Parathyroid adenoma (tissue), 2 donors: ENCODE measurements at regions not wholly inside any gene's neighbourhood (a gene's known extent, or its start where the extent isn't known, plus 50 kb on each side); places are given as distances from the start of the nearest gene placed in this dataset.

ENCODE experiments used
- H2AFZ ChIP-seq: fragments of 300-600 bp; sonication (generic); one replicate; pipeline ENCODE4 v1.7.0; 2017; ENCODE audit warnings: antibody characterized with exemption, mild to moderate bottlenecking
- H3K27ac ChIP-seq: fragments of 300-600 bp; sonication (generic); one replicate; pipeline ENCODE4 v1.7.0; 2017
- H3K27me3 ChIP-seq: fragments of 300-600 bp; sonication (generic); one replicate; pipeline ENCODE4 v1.7.0; 2017; ENCODE audit warnings: low read length; ENCODE audit not compliant: control insufficient read depth, insufficient read depth
- H3K36me3 ChIP-seq: fragments of 300-600 bp; sonication (generic); one replicate; pipeline ENCODE4 v1.7.0; 2017; ENCODE audit warnings: low read length; ENCODE audit not compliant: control insufficient read depth, insufficient read depth
- H3K4me1 ChIP-seq: fragments of 300-600 bp; sonication (generic); one replicate; pipeline ENCODE4 v1.7.0; 2017; ENCODE audit warnings: control low read depth
- H3K4me2 ChIP-seq: fragments of 300-600 bp; sonication (generic); one replicate; pipeline ENCODE4 v1.7.0; 2017; ENCODE audit warnings: low read length
- H3K4me3 ChIP-seq: fragments of 300-600 bp; sonication (generic); one replicate; pipeline ENCODE4 v1.7.0; 2017; ENCODE audit warnings: low read depth, low read length
- H3K79me2 ChIP-seq: fragments of 300-600 bp; sonication (generic); one replicate; pipeline ENCODE4 v1.7.0; 2017; ENCODE audit warnings: control low read depth
- H3K9ac ChIP-seq: fragments of 300-600 bp; sonication (generic); one replicate; pipeline ENCODE4 v1.7.0; 2017; ENCODE audit warnings: mild to moderate bottlenecking
- H3K9me3 ChIP-seq: fragments of 300-600 bp; sonication (generic); one replicate; pipeline ENCODE4 v1.7.0; 2017; ENCODE audit warnings: low read length; ENCODE audit not compliant: control insufficient read depth
- CTCF ChIP-seq: fragments of 300-600 bp; sonication (generic); IDR thresholded peaks from one replicate; pipeline ENCODE4 v1.7.0; 2017; ENCODE audit warnings: antibody characterized with exemption, mild to moderate bottlenecking
- donor health status: primary hyperparathyroidism.

- H3K9me3 ChIP-seq, result no peaks in the 10 kb centered on the region
- no peak overlapping the region for H3K4me2 ChIP-seq
- H3K4me3 ChIP-seq, result no peak overlapping the region
- H2AFZ ChIP-seq, result no peak overlapping the region
- no peak overlapping the region for H3K9ac ChIP-seq
- no peak for TF ChIP-seq CTCF
- no peaks in the 10 kb centered on the region for H3K79me2 ChIP-seq
- H3K27ac ChIP-seq, result no peak overlapping the region
- H3K4me1 ChIP-seq, result no peaks in the 10 kb centered on the region
- H3K36me3 ChIP-seq, result no peaks in the 10 kb centered on the region
- no peaks in the 10 kb centered on the region for H3K27me3 ChIP-seq
Measured at GRCh38 chr16:6112700-6113099, 1015.1 kb upstream of the EEF2KMT start.

DNA sequence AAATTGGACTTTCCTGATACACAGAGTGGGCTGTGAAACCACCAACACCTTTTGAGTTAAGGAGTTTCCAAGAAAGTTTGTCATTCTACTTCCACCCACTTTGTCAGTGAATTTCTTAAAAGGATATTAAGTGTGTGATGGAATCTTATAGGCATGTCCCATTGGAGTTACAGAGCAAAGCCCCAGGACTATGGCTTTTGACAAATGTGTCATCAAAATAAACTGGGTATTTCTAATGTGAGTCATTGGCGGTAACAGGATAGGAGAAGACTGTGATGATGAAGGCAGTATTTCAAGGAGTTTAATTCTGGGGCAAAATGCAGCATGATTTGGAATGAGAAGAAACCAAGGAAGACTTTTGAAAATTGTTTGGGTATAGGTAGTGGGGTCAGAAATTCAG lies 1013.8 kb upstream of the EEF2KMT start:
- H3K27me3 ChIP-seq, result no peaks in the 10 kb centered on the region
- H3K36me3 ChIP-seq, result no peaks in the 10 kb centered on the region
- TF ChIP-seq CTCF, result no peak
- no peaks in the 10 kb centered on the region for H3K9me3 ChIP-seq
- H3K79me2 ChIP-seq, result no peaks in the 10 kb centered on the region
- no peak overlapping the region for H3K4me3 ChIP-seq
- no peak overlapping the region for H3K9ac ChIP-seq
- H2AFZ ChIP-seq, result no peak overlapping the region
- no peak overlapping the region for H3K4me2 ChIP-seq
- H3K4me1 ChIP-seq, result no peaks in the 10 kb centered on the region
- no peak overlapping the region for H3K27ac ChIP-seq

DNA sequence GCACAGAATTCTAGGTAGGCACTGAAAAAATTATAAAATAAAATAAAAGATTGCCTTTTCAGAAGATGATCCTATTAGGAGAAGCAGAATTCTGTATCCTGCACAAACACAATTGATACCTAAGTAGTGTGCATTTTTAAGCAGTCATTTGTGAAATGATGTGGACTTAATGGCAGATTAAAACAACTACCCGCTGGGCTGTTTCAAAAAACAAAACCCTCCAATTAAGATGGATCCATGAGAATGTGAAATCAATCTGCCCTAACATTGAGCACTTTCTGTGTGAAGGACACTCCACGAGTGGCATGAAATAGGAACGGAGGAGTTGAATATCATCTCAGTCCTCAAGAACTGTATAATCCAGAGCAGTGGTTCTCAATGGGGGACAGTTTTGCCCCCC lies 1012.8 kb upstream of the EEF2KMT start:
- no peak overlapping the region for H3K4me2 ChIP-seq
- H3K4me1 ChIP-seq, result no peaks in the 10 kb centered on the region
- no peaks in the 10 kb centered on the region for H3K27me3 ChIP-seq
- H3K9me3 ChIP-seq, result no peaks in the 10 kb centered on the region
- no peak overlapping the region for H3K4me3 ChIP-seq
- no peak overlapping the region for H3K27ac ChIP-seq
- no peak overlapping the region for H2AFZ ChIP-seq
- no peaks in the 10 kb centered on the region for H3K36me3 ChIP-seq
- TF ChIP-seq CTCF, result no peak
- H3K9ac ChIP-seq, result no peak overlapping the region
- no peaks in the 10 kb centered on the region for H3K79me2 ChIP-seq

DNA sequence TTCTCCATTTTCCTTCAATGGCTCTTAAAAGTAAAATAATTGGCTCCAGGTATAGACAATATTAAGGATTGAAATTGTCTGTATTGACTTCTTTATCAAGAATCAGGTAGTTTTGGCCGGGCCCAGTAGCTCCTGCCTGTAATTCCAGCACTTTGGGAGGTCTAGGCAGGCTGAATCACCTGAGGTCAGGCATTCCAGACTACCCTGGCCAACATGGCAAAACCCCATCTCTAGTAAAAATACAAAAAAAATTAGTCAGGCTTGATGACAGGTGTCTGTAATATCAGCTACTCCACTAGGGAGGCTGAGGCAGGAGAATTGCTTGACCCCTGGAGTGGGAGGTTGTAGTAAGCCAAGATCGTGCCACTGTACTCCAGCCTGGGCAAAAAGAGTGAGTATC lies 1008.5 kb upstream of the EEF2KMT start:
- no peaks in the 10 kb centered on the region for H3K36me3 ChIP-seq
- no peak overlapping the region for H2AFZ ChIP-seq
- H3K27ac ChIP-seq, result no peak overlapping the region
- TF ChIP-seq CTCF, result no peak
- no peak overlapping the region for H3K4me3 ChIP-seq
- no peaks in the 10 kb centered on the region for H3K9me3 ChIP-seq
- H3K4me1 ChIP-seq, result no peaks in the 10 kb centered on the region
- no peaks in the 10 kb centered on the region for H3K79me2 ChIP-seq
- H3K27me3 ChIP-seq, result no peaks in the 10 kb centered on the region
- no peak overlapping the region for H3K9ac ChIP-seq
- no peak overlapping the region for H3K4me2 ChIP-seq

DNA sequence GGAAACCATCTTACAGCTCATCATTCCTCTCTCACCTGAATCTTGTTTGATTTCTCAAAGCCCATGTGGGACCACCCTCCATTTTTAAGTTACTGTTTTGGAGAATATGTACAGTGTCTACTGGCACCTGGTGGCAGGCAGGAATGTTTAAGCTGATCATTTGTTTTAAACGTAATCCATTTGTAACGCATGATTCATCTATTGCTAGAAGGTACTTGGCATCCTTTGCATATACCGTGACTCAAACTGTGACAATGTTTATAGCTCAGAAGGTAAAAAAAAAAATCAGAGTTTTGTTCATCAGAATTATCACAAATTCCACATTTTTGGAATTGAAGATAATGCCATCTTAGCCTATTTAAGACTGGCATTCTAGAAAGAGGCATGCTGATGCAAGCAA lies 1007.5 kb upstream of the EEF2KMT start:
- H3K9me3 ChIP-seq, result no peaks in the 10 kb centered on the region
- H3K36me3 ChIP-seq, result no peaks in the 10 kb centered on the region
- H3K79me2 ChIP-seq, result no peaks in the 10 kb centered on the region
- TF ChIP-seq CTCF, result no peak
- no peak overlapping the region for H3K27ac ChIP-seq
- no peak overlapping the region for H3K9ac ChIP-seq
- no peak overlapping the region for H3K4me3 ChIP-seq
- no peaks in the 10 kb centered on the region for H3K4me1 ChIP-seq
- H2AFZ ChIP-seq, result no peak overlapping the region
- H3K4me2 ChIP-seq, result no peak overlapping the region
- H3K27me3 ChIP-seq, result no peaks in the 10 kb centered on the region
